ENCODE measurements at regions not wholly inside any gene's neighbourhood (a gene's known extent, or its start where the extent isn't known, plus 50 kb on each side); places are given as distances from the start of the nearest gene placed in this dataset.

- TF ChIP-seq POLR2AphosphoS5 (IDR thresholded peaks at IDR 0.05; ENCODE audit: borderline replicate concordance, low read depth, low read length) (no peak), EZH2 (IDR thresholded peaks at IDR 0.05) (no peak), FOXP2 (optimal IDR thresholded peaks at IDR 0.05; ENCODE audit: control extremely low read depth, extremely low read length, insufficient read depth) (no peak)
Observed at GRCh38 chr10:78771260-78771659, 297.5 kb upstream of the ZMIZ1 start.

All from SK-N-MC (cell line).